CD14-positive monocyte (primary cell): ENCODE measurements at regions not wholly inside any gene's neighbourhood (a gene's known extent, or its start where the extent isn't known, plus 50 kb on each side); places are given as distances from the start of the nearest gene placed in this dataset.

ENCODE experiments used
- DNase-seq, 3 donors: peaks; one replicate each; pipeline ENCODE4 v3.0.0-alpha.2; 2011 to 2022
- H2AFZ ChIP-seq: 2 replicates; pipeline ENCODE4 v1.6.0; 2012; ENCODE audit warnings: mild to moderate bottlenecking, low read depth, low read length, inconsistent platforms; ENCODE audit not compliant: insufficient read depth, poor library complexity, severe bottlenecking
- H3K27ac ChIP-seq, 2 donors: 1 replicate in 1 of 2; 2 replicates in 1 of 2; pipeline ENCODE4 v1.5.1; 2012 to 2013; ENCODE audit warnings: low read length in 2 of 2, control low read depth in 1 of 2, inconsistent platforms in 1 of 2, low read depth in 1 of 2, mild to moderate bottlenecking in 1 of 2
- H3K27me3 ChIP-seq, 2 donors: one replicate each; pipeline versions ENCODE4 v1.6.0 to v1.6.1; 2011 to 2013; ENCODE audit warnings: low read length in 2 of 2; ENCODE audit not compliant: control insufficient read depth in 2 of 2, insufficient read depth in 2 of 2
- H3K36me3 ChIP-seq, 2 donors: replicated peaks in 1 of 2; 1 replicate in 1 of 2; 2 replicates in 1 of 2; pipeline versions ENCODE4 v1.5.1 to v1.6.1; 2012 to 2013; ENCODE audit warnings: low read length in 2 of 2, control low read depth in 1 of 2, inconsistent platforms in 1 of 2, mild to moderate bottlenecking in 1 of 2; ENCODE audit not compliant: insufficient read depth in 2 of 2, control insufficient read depth in 1 of 2
- H3K4me1 ChIP-seq, 2 donors: 1 replicate in 1 of 2; 2 replicates in 1 of 2; pipeline versions ENCODE4 v1.5.1 to v1.6.1; 2012 to 2013; ENCODE audit warnings: low read length in 2 of 2, control low read depth in 1 of 2, inconsistent platforms in 1 of 2, mild to moderate bottlenecking in 1 of 2, moderate library complexity in 1 of 2; ENCODE audit not compliant: insufficient read depth in 2 of 2, control insufficient read depth in 1 of 2
- H3K4me2 ChIP-seq: replicated peaks from 2 replicates; pipeline ENCODE3; 2012; ENCODE audit warnings: low read length, moderate library complexity, mild to moderate bottlenecking; ENCODE audit not compliant: poor library complexity, severe bottlenecking; ENCODE audit errors: extremely low read depth
- H3K4me3 ChIP-seq, 3 experiments: fragments of 200-600 bp in 1 of 3; sonication (generic) in 1 of 3; replicated peaks in 1 of 3; 1 replicate in 2 of 3; 2 replicates in 1 of 3; pipeline ENCODE4 v1.5.1; 2011 to 2013; ENCODE audit warnings: low read length in 3 of 3, mild to moderate bottlenecking in 3 of 3, control low read depth in 2 of 3, low read depth in 2 of 3, inconsistent platforms in 1 of 3, moderate library complexity in 1 of 3
- H3K79me2 ChIP-seq: 2 replicates; pipeline ENCODE4 v1.6.0; 2012; ENCODE audit warnings: mild to moderate bottlenecking, control low read depth, inconsistent platforms, low read length, moderate library complexity; ENCODE audit not compliant: insufficient read depth
- H3K9ac ChIP-seq: 2 replicates; pipeline ENCODE4 v1.6.0; 2017; ENCODE audit warnings: low read length, mild to moderate bottlenecking; ENCODE audit not compliant: insufficient read depth, poor library complexity, severe bottlenecking
- H3K9me3 ChIP-seq, 2 donors: replicated peaks in 1 of 2; 1 replicate in 1 of 2; 2 replicates in 1 of 2; pipeline versions ENCODE4 v1.5.1 to v1.6.1; 2012 to 2013; ENCODE audit warnings: low read length in 2 of 2, control low read depth in 1 of 2; ENCODE audit not compliant: control insufficient read depth in 1 of 2, insufficient read depth in 1 of 2
- H4K20me1 ChIP-seq: 2 replicates; pipeline ENCODE4 v1.6.0; 2012; ENCODE audit warnings: mild to moderate bottlenecking, low read length, control low read depth, moderate library complexity; ENCODE audit not compliant: insufficient read depth
- H3K27ac Mint-ChIP-seq, 7 donors: one replicate each; pipeline ENCODE4 v1.8.0; 2020; ENCODE audit warnings: mild to moderate bottlenecking in 7 of 7, mixed read lengths in 7 of 7, moderate library complexity in 6 of 7, inconsistent platforms in 2 of 7
- H3K27me3 Mint-ChIP-seq, 3 donors: one replicate each; pipeline ENCODE4 v1.8.0; 2021 to 2022; ENCODE audit warnings: low read depth in 3 of 3, mild to moderate bottlenecking in 3 of 3, mixed read lengths in 3 of 3, moderate library complexity in 3 of 3, inconsistent platforms in 1 of 3
- H3K36me3 Mint-ChIP-seq, 2 donors: one replicate each; pipeline ENCODE4 v1.8.0; 2020; ENCODE audit warnings: mixed read lengths in 2 of 2, inconsistent platforms in 1 of 2, mild to moderate bottlenecking in 1 of 2
- H3K4me1 Mint-ChIP-seq: one replicate; pipeline ENCODE4 v1.8.0; 2020; ENCODE audit warnings: mild to moderate bottlenecking, mixed read lengths
- H3K4me3 Mint-ChIP-seq, 2 donors: one replicate each; pipeline ENCODE4 v1.8.0; 2020; ENCODE audit warnings: mild to moderate bottlenecking in 2 of 2, mixed read lengths in 2 of 2, moderate library complexity in 1 of 2
- H3K9me3 Mint-ChIP-seq, 7 donors: one replicate each; pipeline ENCODE4 v1.8.0; 2020 to 2022; ENCODE audit warnings: mixed read lengths in 7 of 7, mild to moderate bottlenecking in 6 of 7, moderate library complexity in 6 of 7, inconsistent platforms in 2 of 7
- CTCF ChIP-seq: fragments of 200-600 bp; IDR thresholded peaks from one replicate; pipeline ENCODE4 v1.8.0; 2022; ENCODE audit warnings: antibody characterized with exemption, mild to moderate bottlenecking
- WGBS: methylation state at CpG from one replicate; pipeline ENCODE4 v1.1.5; 2013; ENCODE audit warnings: missing lambda C conversion rate; ENCODE audit not compliant: insufficient coverage; 5-methylcytosine and 5-hydroxymethylcytosine counted together
- intact Hi-C, 2 donors: fragments of 100-400 bp; cut with micrococcal nuclease; formaldehyde crosslinking; loops; one replicate each; pipeline versions ENCODE4 v1.15.0 to v1.15.1; 2023

GRCh38 chrY:7465185-7465621 lies 553.7 kb upstream of the AMELY start:
- Mint-ChIP-seq H3K9me3 (peaks cover 0 to 5% (median 0%) of the 10 kb centered on the region in 7 donors), H3K4me1 (peaks cover 5% of the 10 kb centered on the region), H3K27ac (no peak overlapping the region), H3K36me3 (no peaks in the 10 kb centered on the region), H3K4me3 (no peak overlapping the region), H3K27me3 (peaks cover 0 to 9% (median 0%) of the 10 kb centered on the region in 3 donors)
- H3K4me3 ChIP-seq, result no peak overlapping the region
- no peaks in the 10 kb centered on the region for H3K36me3 ChIP-seq
- no peak overlapping the region for H3K9ac ChIP-seq
- DNase-seq, result no peak
- H2AFZ ChIP-seq, result no peak overlapping the region
- no peak for TF ChIP-seq CTCF
- no peaks in the 10 kb centered on the region for H4K20me1 ChIP-seq
- no peaks in the 10 kb centered on the region for H3K4me1 ChIP-seq
- no peaks in the 10 kb centered on the region for H3K27me3 ChIP-seq
- H3K9me3 ChIP-seq, result no peaks in the 10 kb centered on the region
- no peaks in the 10 kb centered on the region for H3K79me2 ChIP-seq
- no peak overlapping the region for H3K27ac ChIP-seq
- no peak overlapping the region for H3K4me2 ChIP-seq
- intact Hi-C loops, result no loop called here
- WGBS, result 25% methylated on average over 3 of the region's 6 CpGs

- Histone ChIP-seq H3K4me2 (no peak overlapping the region), H3K36me3 (no peaks in the 10 kb centered on the region), H4K20me1 (no peaks in the 10 kb centered on the region), H3K9ac (no peak overlapping the region), H3K4me1 (no peaks in the 10 kb centered on the region), H3K27me3 (no peaks in the 10 kb centered on the region), H2AFZ (no peak overlapping the region), H3K9me3 (no peaks in the 10 kb centered on the region), H3K79me2 (no peaks in the 10 kb centered on the region), H3K4me3 (no peak overlapping the region), H3K27ac (no peak overlapping the region)
- Mint-ChIP-seq H3K27me3 (peaks cover 0 to 9% (median 0%) of the 10 kb centered on the region in 3 donors), H3K9me3 (peaks cover 0 to 5% (median 0%) of the 10 kb centered on the region in 7 donors), H3K4me1 (peaks cover 5% of the 10 kb centered on the region), H3K27ac (no peak overlapping the region), H3K36me3 (no peaks in the 10 kb centered on the region), H3K4me3 (no peak overlapping the region)
- no CpG with 5 or more reads among the region's 2 CpGs for WGBS
- no peak for TF ChIP-seq CTCF
- intact Hi-C loops, result no loop called here
- DNase-seq, result no peak
Measured at GRCh38 chrY:7464742-7465141, 553.2 kb upstream of the AMELY start.
